ENCODE measurements at regions not wholly inside any gene's neighbourhood (a gene's known extent, or its start where the extent isn't known, plus 50 kb on each side); places are given as distances from the start of the nearest gene placed in this dataset.

DNA sequence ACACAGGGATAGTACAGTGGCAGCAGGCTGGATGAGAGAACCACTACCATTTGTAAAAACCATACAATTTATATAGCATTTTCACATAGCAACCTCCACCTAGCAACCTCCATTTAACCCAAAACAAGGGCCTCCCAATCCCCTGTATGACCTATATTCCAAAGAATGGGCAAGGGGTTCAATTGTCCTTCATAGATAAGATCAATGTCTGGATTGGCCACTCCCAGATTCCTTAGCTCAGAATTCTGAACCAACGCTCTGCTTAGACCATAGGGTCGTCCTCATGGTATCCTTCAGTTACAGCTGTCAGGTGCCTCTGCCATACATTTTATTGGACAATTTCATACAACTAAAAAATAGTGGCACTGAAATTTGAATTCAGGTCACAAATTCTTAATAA is 166.2 kb downstream of the KCTD12 start:
- Mint-ChIP-seq H3K27ac (no peak overlapping the region), H3K36me3 (no peaks in the 10 kb centered on the region), H3K27me3 (peaks cover 0 to 4% of the 10 kb centered on the region in 2 donors), H3K9me3 (no peaks in the 10 kb centered on the region), H3K4me3 (no peak overlapping the region), H3K4me1 (no peaks in the 10 kb centered on the region)
- H3K36me3 ChIP-seq (ENCODE audit: control insufficient read depth in 2 of 2, extremely low read depth in 1 of 2, insufficient read depth in 1 of 2, low read length in 1 of 2) = no peaks in the 10 kb centered on the region
- ChIA-PET POLR2A (no interaction called here), CTCF (no interaction called here)
- H3K4me3 ChIP-seq (ENCODE audit: control insufficient read depth in 1 of 2, extremely low read depth in 1 of 2, low read length in 1 of 2) = no peak overlapping the region
- no CpG with 5 or more reads among the region's 2 CpGs for WGBS (ENCODE audit: insufficient coverage)
- no peaks in the 10 kb centered on the region for H3K27me3 ChIP-seq (replicated peaks in 1 of 2; ENCODE audit: control insufficient read depth in 2 of 2, extremely low read depth in 1 of 2, insufficient read depth in 2 of 2, low read length in 1 of 2)
- H3K9me3 ChIP-seq = no peaks in the 10 kb centered on the region
- ATAC-seq (replicated peaks in 1 of 4) (no peak), DNase-seq (no peak)
- peaks cover 8 to 12% of the 10 kb centered on the region in 2 experiments for H3K4me1 ChIP-seq (ENCODE audit: control insufficient read depth in 1 of 2, extremely low read depth in 1 of 2, insufficient read depth in 2 of 2, low read length in 2 of 2)
- H3K27ac ChIP-seq (ENCODE audit: low read length) = no peak overlapping the region

DNA sequence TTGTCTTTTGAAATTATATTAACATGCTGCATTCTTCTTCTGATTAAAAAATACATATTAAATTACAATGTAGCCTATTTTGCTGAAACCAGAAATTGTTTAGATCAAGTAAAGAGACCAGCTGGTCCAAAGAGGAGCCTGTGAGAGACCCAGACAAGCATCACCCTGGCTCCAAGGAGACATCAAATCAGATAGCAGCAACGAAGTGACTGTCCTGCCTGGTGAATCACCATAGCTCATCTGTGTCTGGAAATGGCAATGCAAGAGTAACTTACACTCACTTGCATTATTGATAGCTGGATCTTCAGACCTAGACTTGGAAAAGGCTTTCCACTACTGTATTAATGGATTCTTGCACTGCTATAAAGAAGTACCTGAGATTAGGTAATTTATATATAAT is 169.1 kb downstream of the KCTD12 start:
- CTCF ChIA-PET = interaction anchor here in 1 of 2 donors (0.6 kb wide), 3 partner anchors 15 to 177 kb away, joined by 3 to 4 read pairs (median 3); no protein-coding TSS in a partner anchor
- WGBS (ENCODE audit: insufficient coverage) = 40% methylated on average over 1 of the region's 1 CpG

DNA sequence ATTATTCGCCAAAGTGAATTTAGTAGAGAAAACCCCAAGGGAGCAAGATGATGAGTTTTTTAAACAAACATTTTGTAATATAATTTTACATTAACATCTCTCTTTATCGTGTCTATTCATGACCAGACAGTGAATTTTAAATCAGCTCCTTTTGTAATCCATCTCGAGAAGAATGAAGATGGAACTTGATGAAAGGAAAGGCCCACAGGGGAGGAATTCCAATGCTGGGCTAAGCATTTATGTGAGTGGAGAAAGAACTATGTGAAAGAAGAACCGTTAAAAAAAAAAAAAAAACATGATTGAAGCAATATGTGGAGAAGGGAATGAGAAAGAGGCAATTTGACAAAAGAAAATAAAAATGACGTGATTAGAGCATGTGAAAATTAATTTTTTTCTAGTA is 170.6 kb downstream of the KCTD12 start:
- Histone ChIP-seq H3K27me3 (replicated peaks in 1 of 2; ENCODE audit: control insufficient read depth in 2 of 2, extremely low read depth in 1 of 2, insufficient read depth in 2 of 2, low read length in 1 of 2) (no peaks in the 10 kb centered on the region), H3K4me1 (ENCODE audit: control insufficient read depth in 1 of 2, extremely low read depth in 1 of 2, insufficient read depth in 2 of 2, low read length in 2 of 2) (no peaks in the 10 kb centered on the region), H3K36me3 (ENCODE audit: control insufficient read depth in 2 of 2, extremely low read depth in 1 of 2, insufficient read depth in 1 of 2, low read length in 1 of 2) (no peaks in the 10 kb centered on the region), H3K9me3 (no peaks in the 10 kb centered on the region), H3K27ac (ENCODE audit: low read length) (no peak overlapping the region), H3K4me3 (ENCODE audit: control insufficient read depth in 1 of 2, extremely low read depth in 1 of 2, low read length in 1 of 2) (no peak overlapping the region)
- ATAC-seq (replicated peaks in 1 of 4) (no peak), DNase-seq (no peak)
- WGBS (ENCODE audit: insufficient coverage) = 80% methylated on average over 1 of the region's 5 CpGs
- Mint-ChIP-seq H3K4me1 (no peaks in the 10 kb centered on the region), H3K4me3 (no peak overlapping the region), H3K36me3 (no peaks in the 10 kb centered on the region), H3K27me3 (peaks cover 0 to 4% of the 10 kb centered on the region in 2 donors), H3K9me3 (no peaks in the 10 kb centered on the region), H3K27ac (no peak overlapping the region)
- CTCF ChIA-PET = no interaction called here
- POLR2A ChIA-PET = no interaction called here

More for the DNA sequence above, 169.1 kb downstream of the KCTD12 start:
- Mint-ChIP-seq H3K27me3 (peaks cover 0 to 4% of the 10 kb centered on the region in 2 donors), H3K27ac (no peak overlapping the region), H3K4me3 (no peak overlapping the region), H3K9me3 (no peaks in the 10 kb centered on the region), H3K4me1 (no peaks in the 10 kb centered on the region), H3K36me3 (no peaks in the 10 kb centered on the region)
- DNase-seq = no peak
- Histone ChIP-seq H3K4me3 (ENCODE audit: control insufficient read depth in 1 of 2, extremely low read depth in 1 of 2, low read length in 1 of 2) (no peak overlapping the region), H3K9me3 (no peaks in the 10 kb centered on the region), H3K36me3 (ENCODE audit: control insufficient read depth in 2 of 2, extremely low read depth in 1 of 2, insufficient read depth in 1 of 2, low read length in 1 of 2) (no peaks in the 10 kb centered on the region), H3K27me3 (replicated peaks in 1 of 2; ENCODE audit: control insufficient read depth in 2 of 2, extremely low read depth in 1 of 2, insufficient read depth in 2 of 2, low read length in 1 of 2) (no peaks in the 10 kb centered on the region), H3K27ac (ENCODE audit: low read length) (no peak overlapping the region), H3K4me1 (ENCODE audit: control insufficient read depth in 1 of 2, extremely low read depth in 1 of 2, insufficient read depth in 2 of 2, low read length in 2 of 2) (no peaks in the 10 kb centered on the region)
- no peak for ATAC-seq (replicated peaks in 1 of 4)
- POLR2A ChIA-PET = no interaction called here

DNA sequence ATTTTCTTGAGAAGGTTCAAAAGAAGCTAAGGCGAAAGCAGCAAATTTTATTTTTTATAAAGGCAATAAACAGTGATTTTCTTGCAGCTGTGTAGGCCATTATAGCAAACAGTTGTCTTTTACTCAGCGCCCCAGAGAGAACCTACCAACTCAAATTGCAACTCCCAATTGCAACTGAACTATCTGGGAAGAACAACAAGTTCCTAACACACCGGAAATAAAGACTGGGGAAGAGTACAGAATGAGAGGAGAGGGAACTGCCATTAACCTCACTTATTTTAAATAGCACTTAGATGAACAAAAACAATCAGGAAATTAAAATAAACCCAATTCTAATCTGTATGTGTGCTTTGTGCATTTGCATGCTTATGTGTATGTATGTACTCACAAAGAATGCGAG is 171.1 kb downstream of the KCTD12 start:
- Histone ChIP-seq H3K4me1 (ENCODE audit: control insufficient read depth in 1 of 2, extremely low read depth in 1 of 2, insufficient read depth in 2 of 2, low read length in 2 of 2) (no peaks in the 10 kb centered on the region), H3K27ac (ENCODE audit: low read length) (no peak overlapping the region), H3K4me3 (ENCODE audit: control insufficient read depth in 1 of 2, extremely low read depth in 1 of 2, low read length in 1 of 2) (no peak overlapping the region), H3K9me3 (no peaks in the 10 kb centered on the region), H3K27me3 (replicated peaks in 1 of 2; ENCODE audit: control insufficient read depth in 2 of 2, extremely low read depth in 1 of 2, insufficient read depth in 2 of 2, low read length in 1 of 2) (no peaks in the 10 kb centered on the region), H3K36me3 (ENCODE audit: control insufficient read depth in 2 of 2, extremely low read depth in 1 of 2, insufficient read depth in 1 of 2, low read length in 1 of 2) (no peaks in the 10 kb centered on the region)
- Mint-ChIP-seq H3K27ac (no peak overlapping the region), H3K9me3 (no peaks in the 10 kb centered on the region), H3K4me3 (no peak overlapping the region), H3K4me1 (no peaks in the 10 kb centered on the region), H3K27me3 (peaks cover 0 to 4% of the 10 kb centered on the region in 2 donors), H3K36me3 (no peaks in the 10 kb centered on the region)
- DNase-seq (no peak), ATAC-seq (replicated peaks in 1 of 4) (no peak)
- ChIA-PET CTCF (no interaction called here), POLR2A (no interaction called here)
- no CpG with 5 or more reads among the region's 4 CpGs for WGBS (ENCODE audit: insufficient coverage)

DNA sequence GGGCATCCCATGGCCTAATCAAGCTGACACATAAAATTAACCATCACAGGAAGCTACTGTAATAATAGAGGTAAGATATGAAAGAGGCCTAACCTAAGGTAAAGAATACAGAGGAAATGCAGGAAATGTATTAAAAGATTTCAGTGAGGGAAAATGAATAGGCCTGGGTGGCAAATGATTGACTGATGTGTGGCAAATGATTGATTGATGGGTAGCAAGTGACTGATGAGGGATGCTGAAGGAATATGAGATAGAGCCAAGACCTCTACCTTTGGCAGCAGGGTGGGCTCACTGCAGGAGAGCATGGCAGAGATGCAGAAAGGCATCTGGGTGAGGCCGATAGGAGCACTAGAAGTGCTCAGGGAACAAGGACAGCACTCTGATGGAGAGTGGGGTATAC is 172.9 kb downstream of the KCTD12 start:
- H3K9me3 Mint-ChIP-seq = no peaks in the 10 kb centered on the region

DNA sequence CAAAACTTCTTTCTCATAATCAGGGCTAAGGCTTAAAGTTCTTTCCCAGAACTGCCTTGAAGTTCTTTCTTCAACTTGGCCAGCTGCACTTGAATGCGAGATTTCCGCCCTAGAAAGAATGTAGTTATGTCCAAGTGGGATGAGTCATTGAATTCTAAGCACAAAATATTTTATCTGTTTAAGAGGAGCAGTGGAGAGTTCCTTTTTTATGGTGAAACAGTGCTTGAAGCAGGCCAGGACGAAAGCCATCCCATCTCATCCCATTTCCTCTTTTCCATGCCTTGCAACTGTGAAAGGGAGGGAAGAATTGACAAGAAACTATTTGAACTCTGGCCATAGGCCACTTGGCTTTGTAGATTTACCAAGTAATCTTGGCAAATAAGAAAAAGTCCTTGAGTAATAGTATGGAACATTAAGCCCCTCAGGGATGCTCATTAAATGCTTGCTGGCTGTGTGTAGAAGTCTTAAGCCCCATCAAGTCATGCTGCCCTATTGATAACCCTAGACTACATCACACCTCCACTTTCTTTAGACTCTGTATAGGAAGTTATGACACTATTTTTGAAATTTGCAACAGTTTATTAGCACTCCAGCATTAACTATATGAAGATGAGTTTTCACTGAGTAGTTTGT is 174.5 kb downstream of the KCTD12 start:
- Mint-ChIP-seq H3K9me3 (no peaks in the 10 kb centered on the region), H3K4me3 (no peak overlapping the region), H3K27me3 (no peaks in the 10 kb centered on the region), H3K36me3 (no peaks in the 10 kb centered on the region), H3K4me1 (no peaks in the 10 kb centered on the region), H3K27ac (no peak overlapping the region)
- ATAC-seq (replicated peaks in 1 of 4) (no peak), DNase-seq (no peak)
- WGBS (ENCODE audit: insufficient coverage) = 100% methylated on average over 2 of the region's 3 CpGs
- no peaks in the 10 kb centered on the region for H3K9me3 ChIP-seq
- H3K36me3 ChIP-seq (ENCODE audit: control insufficient read depth in 2 of 2, extremely low read depth in 1 of 2, insufficient read depth in 1 of 2, low read length in 1 of 2) = no peaks in the 10 kb centered on the region
- no peaks in the 10 kb centered on the region for H3K4me1 ChIP-seq (ENCODE audit: control insufficient read depth in 1 of 2, extremely low read depth in 1 of 2, insufficient read depth in 2 of 2, low read length in 2 of 2)
- H3K27ac ChIP-seq (ENCODE audit: low read length) = no peak overlapping the region
- ChIA-PET POLR2A (no interaction called here), CTCF (no interaction called here)
- no peaks in the 10 kb centered on the region for H3K27me3 ChIP-seq (replicated peaks in 1 of 2; ENCODE audit: control insufficient read depth in 2 of 2, extremely low read depth in 1 of 2, insufficient read depth in 2 of 2, low read length in 1 of 2)
- no peak overlapping the region for H3K4me3 ChIP-seq (ENCODE audit: control insufficient read depth in 1 of 2, extremely low read depth in 1 of 2, low read length in 1 of 2)

More for the DNA sequence above, 172.9 kb downstream of the KCTD12 start:
- Histone ChIP-seq H3K27ac (ENCODE audit: low read length) (no peak overlapping the region), H3K4me1 (ENCODE audit: control insufficient read depth in 1 of 2, extremely low read depth in 1 of 2, insufficient read depth in 2 of 2, low read length in 2 of 2) (no peaks in the 10 kb centered on the region), H3K27me3 (replicated peaks in 1 of 2; ENCODE audit: control insufficient read depth in 2 of 2, extremely low read depth in 1 of 2, insufficient read depth in 2 of 2, low read length in 1 of 2) (no peaks in the 10 kb centered on the region), H3K9me3 (no peaks in the 10 kb centered on the region), H3K4me3 (ENCODE audit: control insufficient read depth in 1 of 2, extremely low read depth in 1 of 2, low read length in 1 of 2) (no peak overlapping the region), H3K36me3 (ENCODE audit: control insufficient read depth in 2 of 2, extremely low read depth in 1 of 2, insufficient read depth in 1 of 2, low read length in 1 of 2) (no peaks in the 10 kb centered on the region)
- H3K36me3 Mint-ChIP-seq = no peaks in the 10 kb centered on the region
- no peaks in the 10 kb centered on the region for H3K4me1 Mint-ChIP-seq
- H3K4me3 Mint-ChIP-seq = no peak overlapping the region
- 100% methylated on average over 1 of the region's 1 CpG for WGBS (ENCODE audit: insufficient coverage)
- no peak overlapping the region for H3K27ac Mint-ChIP-seq
- CTCF ChIA-PET = no interaction called here
- POLR2A ChIA-PET = interaction anchor here in 1 of 2 donors (0.7 kb wide), 1 partner anchor 10 kb away, joined by 3 read pairs; no protein-coding TSS in a partner anchor
- ATAC-seq (replicated peaks in 1 of 4) = no peak
- H3K27me3 Mint-ChIP-seq = peaks cover 0 to 4% of the 10 kb centered on the region in 2 donors
- no peak for DNase-seq

DNA sequence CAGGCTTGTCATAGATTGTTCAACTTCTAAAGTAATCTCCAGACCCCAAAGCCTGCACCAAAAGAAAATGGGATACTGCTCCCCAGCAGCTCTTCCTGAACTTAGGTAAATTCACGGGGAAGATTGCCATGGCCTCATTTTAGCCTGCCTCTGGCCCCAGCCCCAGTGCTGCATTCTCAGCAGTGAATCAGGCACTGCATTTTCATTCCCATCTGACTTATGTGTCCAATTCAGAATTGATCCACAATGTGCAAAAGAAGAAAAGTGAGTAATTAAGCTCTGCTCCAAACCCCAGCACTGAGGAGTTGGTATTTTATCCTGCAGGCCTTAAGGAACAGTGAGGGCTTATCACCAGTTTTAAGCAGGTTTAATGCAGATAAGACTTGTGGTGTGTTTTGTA is 176.4 kb downstream of the KCTD12 start:
- no peaks in the 10 kb centered on the region for H3K4me1 ChIP-seq (ENCODE audit: control insufficient read depth in 1 of 2, extremely low read depth in 1 of 2, insufficient read depth in 2 of 2, low read length in 2 of 2)

More for the DNA sequence above, 176.4 kb downstream of the KCTD12 start:
- H3K27me3 ChIP-seq (replicated peaks in 1 of 2; ENCODE audit: control insufficient read depth in 2 of 2, extremely low read depth in 1 of 2, insufficient read depth in 2 of 2, low read length in 1 of 2) = no peaks in the 10 kb centered on the region
- no peaks in the 10 kb centered on the region for H3K27me3 Mint-ChIP-seq
- 80% methylated on average over 1 of the region's 1 CpG for WGBS (ENCODE audit: insufficient coverage)
- H3K27ac ChIP-seq (ENCODE audit: low read length) = no peak overlapping the region
- H3K36me3 ChIP-seq (ENCODE audit: control insufficient read depth in 2 of 2, extremely low read depth in 1 of 2, insufficient read depth in 1 of 2, low read length in 1 of 2) = no peaks in the 10 kb centered on the region
- no peak overlapping the region for H3K4me3 Mint-ChIP-seq
- no peak overlapping the region for H3K4me3 ChIP-seq (ENCODE audit: control insufficient read depth in 1 of 2, extremely low read depth in 1 of 2, low read length in 1 of 2)
- H3K9me3 Mint-ChIP-seq = no peaks in the 10 kb centered on the region
- H3K27ac Mint-ChIP-seq = no peak overlapping the region
- ATAC-seq (replicated peaks in 1 of 4) = no peak
- H3K4me1 Mint-ChIP-seq = no peaks in the 10 kb centered on the region
- ChIA-PET POLR2A (no interaction called here), CTCF (no interaction called here)
- H3K36me3 Mint-ChIP-seq = no peaks in the 10 kb centered on the region
- DNase-seq = no peak
- no peaks in the 10 kb centered on the region for H3K9me3 ChIP-seq
